Suprapubic skin (tissue), 4 donors: ENCODE measurements at regions not wholly inside any gene's neighbourhood (a gene's known extent, or its start where the extent isn't known, plus 50 kb on each side); places are given as distances from the start of the nearest gene placed in this dataset.

Experiments used
- DNase-seq, 2 donors: peaks; one replicate each; pipeline ENCODE4 v3.0.0-alpha.2; 2019; ENCODE audit warnings: low spot score in 2 of 2
- H3K27ac ChIP-seq: fragments of 200-600 bp; sonication (generic); one replicate; pipeline ENCODE4 v1.5.1; 2019
- H3K27me3 ChIP-seq: fragments of 200-600 bp; sonication (generic); one replicate; pipeline ENCODE4 v1.5.1; 2019
- H3K36me3 ChIP-seq: fragments of 200-600 bp; sonication (generic); one replicate; pipeline ENCODE4 v1.5.1; 2019
- H3K4me1 ChIP-seq: fragments of 200-600 bp; sonication (generic); one replicate; pipeline ENCODE4 v1.5.1; 2019
- H3K4me3 ChIP-seq: fragments of 200-600 bp; sonication (generic); one replicate; pipeline ENCODE4 v1.5.1; 2019; ENCODE audit warnings: mild to moderate bottlenecking
- H3K9me3 ChIP-seq: fragments of 200-600 bp; sonication (generic); one replicate; pipeline ENCODE4 v1.5.1; 2019
- EP300 ChIP-seq: sonication (generic); formaldehyde crosslinking; IDR thresholded peaks from one replicate; pipeline ENCODE4 v1.6.1; 2017; ENCODE audit warnings: antibody characterized with exemption
- POLR2A ChIP-seq, 2 donors: fragments of 450-650 bp; IDR thresholded peaks; one replicate each; pipeline ENCODE4 v1.6.1; 2017; ENCODE audit warnings: antibody characterized with exemption in 2 of 2, mild to moderate bottlenecking in 2 of 2, moderate library complexity in 2 of 2
- POLR2AphosphoS5 ChIP-seq, 3 donors: sonication (generic); formaldehyde crosslinking; IDR thresholded peaks; one replicate each; pipeline ENCODE4 v1.6.1; 2017; ENCODE audit warnings: antibody characterized with exemption in 3 of 3
- WGBS: methylation state at CpG from one replicate; pipeline ENCODE4 v1.1.5; 2018; 5-methylcytosine and 5-hydroxymethylcytosine counted together
- TF ChIP-seq, protein P1 (sequence below), 2 donors: fragments of 200-600 bp in 1 of 2; fragments of 450-650 bp in 1 of 2; sonication (generic) in 1 of 2; IDR thresholded peaks; one replicate each; pipeline ENCODE4 v1.5.1; 2016 to 2019; ENCODE audit warnings: antibody characterized with exemption in 2 of 2, mild to moderate bottlenecking in 1 of 2, moderate library complexity in 1 of 2

DNA sequence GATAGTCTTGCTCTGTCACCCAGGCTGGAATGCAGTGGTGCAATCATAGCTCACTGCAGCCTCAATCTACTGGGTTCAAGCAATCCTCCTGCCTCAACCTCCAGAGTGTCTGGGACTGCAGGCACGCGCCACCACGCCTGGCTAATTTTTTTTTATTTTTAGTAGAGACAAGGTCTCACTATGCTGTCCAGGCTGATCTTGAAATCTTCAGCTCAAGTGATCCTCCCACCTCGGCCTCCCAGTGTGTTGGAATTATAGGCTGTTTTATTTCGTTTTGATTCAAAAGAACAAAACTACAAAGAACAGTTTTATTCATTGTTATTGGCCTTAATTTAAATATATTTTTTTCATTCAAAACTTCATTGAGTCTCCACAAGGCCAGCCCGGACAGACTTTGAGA is 109.8 kb upstream of the NFE2L3 start:
- Histone ChIP-seq H3K9me3 (no peaks in the 10 kb centered on the region), H3K27ac (no peak overlapping the region), H3K4me1 (no peaks in the 10 kb centered on the region), H3K4me3 (no peak overlapping the region), H3K36me3 (no peaks in the 10 kb centered on the region), H3K27me3 (peaks cover 16% of the 10 kb centered on the region)
- TF ChIP-seq POLR2A (IDR thresholded peaks at IDR 0.05) (no peak), POLR2AphosphoS5 (IDR thresholded peaks at IDR 0.05) (no peak), EP300 (no peak)
- TF ChIP-seq, protein P1, sequence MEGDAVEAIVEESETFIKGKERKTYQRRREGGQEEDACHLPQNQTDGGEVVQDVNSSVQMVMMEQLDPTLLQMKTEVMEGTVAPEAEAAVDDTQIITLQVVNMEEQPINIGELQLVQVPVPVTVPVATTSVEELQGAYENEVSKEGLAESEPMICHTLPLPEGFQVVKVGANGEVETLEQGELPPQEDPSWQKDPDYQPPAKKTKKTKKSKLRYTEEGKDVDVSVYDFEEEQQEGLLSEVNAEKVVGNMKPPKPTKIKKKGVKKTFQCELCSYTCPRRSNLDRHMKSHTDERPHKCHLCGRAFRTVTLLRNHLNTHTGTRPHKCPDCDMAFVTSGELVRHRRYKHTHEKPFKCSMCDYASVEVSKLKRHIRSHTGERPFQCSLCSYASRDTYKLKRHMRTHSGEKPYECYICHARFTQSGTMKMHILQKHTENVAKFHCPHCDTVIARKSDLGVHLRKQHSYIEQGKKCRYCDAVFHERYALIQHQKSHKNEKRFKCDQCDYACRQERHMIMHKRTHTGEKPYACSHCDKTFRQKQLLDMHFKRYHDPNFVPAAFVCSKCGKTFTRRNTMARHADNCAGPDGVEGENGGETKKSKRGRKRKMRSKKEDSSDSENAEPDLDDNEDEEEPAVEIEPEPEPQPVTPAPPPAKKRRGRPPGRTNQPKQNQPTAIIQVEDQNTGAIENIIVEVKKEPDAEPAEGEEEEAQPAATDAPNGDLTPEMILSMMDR (IDR thresholded peaks at IDR 0.05), result no peak
- no peak for DNase-seq
- 90% methylated on average over 6 of the region's 6 CpGs for WGBS

DNA sequence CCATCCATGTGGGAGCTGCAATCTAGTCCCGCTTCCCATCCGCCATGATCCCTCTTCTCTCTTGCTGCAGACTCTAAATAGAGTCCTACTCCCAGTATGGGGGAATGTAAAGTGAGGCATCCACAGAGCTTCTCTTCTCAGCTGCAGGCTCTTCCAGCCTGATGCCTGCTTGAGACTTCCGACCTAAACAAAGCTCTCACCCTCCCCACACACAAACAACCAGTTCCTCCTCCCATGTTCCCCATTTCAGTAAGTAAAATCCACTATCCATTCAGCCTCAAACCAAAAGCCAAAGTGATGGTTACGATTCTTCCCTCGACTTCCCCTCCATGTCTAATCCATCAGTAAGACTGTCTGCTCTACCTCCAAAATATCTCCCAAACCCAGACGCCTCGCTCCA is 108.2 kb upstream of the NFE2L3 start:
- Histone ChIP-seq H3K4me3 (no peak overlapping the region), H3K36me3 (no peaks in the 10 kb centered on the region), H3K27me3 (peaks cover 9% of the 10 kb centered on the region), H3K27ac (no peak overlapping the region), H3K4me1 (no peaks in the 10 kb centered on the region), H3K9me3 (no peaks in the 10 kb centered on the region)
- TF ChIP-seq, protein P1 (IDR thresholded peaks at IDR 0.05), result no peak
- no peak for TF ChIP-seq POLR2AphosphoS5 (IDR thresholded peaks at IDR 0.05)
- no peak for TF ChIP-seq POLR2A (IDR thresholded peaks at IDR 0.05)
- no peak for TF ChIP-seq EP300
- no peak for DNase-seq
- 93% methylated on average over 7 of the region's 7 CpGs for WGBS

DNA sequence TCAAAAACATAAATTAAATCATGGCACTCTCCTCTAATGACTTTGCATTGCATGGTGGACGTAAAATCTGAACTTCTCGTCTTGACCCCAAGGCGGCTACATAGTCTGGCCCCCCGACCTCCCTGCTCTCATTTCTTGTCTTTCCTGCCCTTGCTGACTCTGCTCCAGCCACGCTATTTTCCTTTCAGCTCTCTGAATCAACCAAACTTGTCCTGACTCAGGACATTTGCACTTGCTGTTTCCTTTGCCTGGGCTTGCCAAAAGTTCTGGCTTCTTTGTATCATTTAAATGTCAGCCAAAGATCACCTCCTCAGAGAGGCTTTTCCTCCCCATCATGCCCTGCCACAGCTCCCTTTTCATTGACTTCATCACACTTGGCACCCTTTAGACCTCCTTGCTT is 107.7 kb upstream of the NFE2L3 start:
- 83% methylated on average over 5 of the region's 5 CpGs for whole genome bisulfite sequencing
- no peaks in the 10 kb centered on the region for H3K9me3 ChIP-seq
- no peaks in the 10 kb centered on the region for H3K4me1 ChIP-seq
- peaks cover 9% of the 10 kb centered on the region for H3K27me3 ChIP-seq
- H3K27ac ChIP-seq, result no peak overlapping the region
- no peak for TF ChIP-seq EP300
- TF ChIP-seq POLR2A (IDR thresholded peaks at IDR 0.05), result no peak
- TF ChIP-seq, protein P1 (IDR thresholded peaks at IDR 0.05), result no peak
- no peak for TF ChIP-seq POLR2AphosphoS5 (IDR thresholded peaks at IDR 0.05)
- no peak overlapping the region for H3K4me3 ChIP-seq
- DNase-seq, result no peak
- no peaks in the 10 kb centered on the region for H3K36me3 ChIP-seq

DNA sequence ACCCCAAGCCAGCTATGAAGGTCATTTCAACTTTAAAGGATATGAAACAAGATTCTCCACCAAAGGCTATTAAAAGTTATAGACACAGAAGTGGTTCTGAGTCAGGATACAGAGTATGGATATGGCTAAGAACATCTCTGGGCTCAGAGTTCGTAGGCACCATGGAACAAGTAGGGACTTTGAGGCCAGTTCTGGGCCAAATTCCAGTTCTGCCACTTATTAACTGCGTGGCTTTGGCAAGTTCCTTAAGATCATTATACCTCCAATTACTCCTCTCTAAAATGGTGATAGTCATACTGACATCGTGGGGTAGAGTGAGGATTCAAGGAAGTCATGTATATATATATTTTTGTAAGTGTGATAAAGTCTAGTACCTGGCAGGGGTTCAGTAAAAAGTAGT is 105.8 kb upstream of the NFE2L3 start:
- 53% methylated on average over 3 of the region's 3 CpGs for WGBS

DNA sequence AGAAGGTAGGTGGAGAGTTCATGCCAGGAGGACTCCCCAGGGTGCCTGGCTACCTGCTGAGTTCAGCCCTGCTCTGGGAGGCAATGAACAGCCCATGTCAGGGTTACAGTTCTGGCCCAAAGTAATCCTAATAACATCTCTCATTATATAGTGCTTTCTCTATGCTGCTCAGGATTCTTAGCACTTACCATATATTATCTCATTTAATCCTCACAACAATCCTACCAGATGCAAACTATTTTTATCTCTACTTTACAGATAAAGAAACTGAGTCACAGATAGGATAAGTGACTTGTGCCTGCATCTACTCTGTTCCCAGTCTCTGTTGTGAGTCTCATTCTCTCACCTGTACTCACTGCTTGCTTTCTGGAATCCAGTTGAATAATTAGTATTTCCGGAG is 105.1 kb upstream of the NFE2L3 start:
- 94% methylated on average over 1 of the region's 1 CpG for WGBS
- no peaks in the 10 kb centered on the region for H3K4me1 ChIP-seq
- no peak for DNase-seq
- H3K27ac ChIP-seq, result no peak overlapping the region
- TF ChIP-seq EP300, result no peak
- no peak for TF ChIP-seq POLR2A (IDR thresholded peaks at IDR 0.05)
- TF ChIP-seq POLR2AphosphoS5 (IDR thresholded peaks at IDR 0.05), result no peak
- TF ChIP-seq, protein P1 (IDR thresholded peaks at IDR 0.05), result no peak
- no peaks in the 10 kb centered on the region for H3K36me3 ChIP-seq
- H3K27me3 ChIP-seq, result no peaks in the 10 kb centered on the region
- H3K9me3 ChIP-seq, result no peaks in the 10 kb centered on the region
- no peak overlapping the region for H3K4me3 ChIP-seq

More for the DNA sequence above, 105.8 kb upstream of the NFE2L3 start:
- Histone ChIP-seq H3K9me3 (no peaks in the 10 kb centered on the region), H3K4me3 (no peak overlapping the region), H3K27ac (no peak overlapping the region), H3K4me1 (no peaks in the 10 kb centered on the region), H3K27me3 (no peaks in the 10 kb centered on the region), H3K36me3 (no peaks in the 10 kb centered on the region)
- no peak for DNase-seq
- no peak for TF ChIP-seq POLR2AphosphoS5 (IDR thresholded peaks at IDR 0.05)
- no peak for TF ChIP-seq EP300
- no peak for TF ChIP-seq POLR2A (IDR thresholded peaks at IDR 0.05)
- TF ChIP-seq, protein P1 (IDR thresholded peaks at IDR 0.05), result no peak
